SK-N-SH (cell line): ENCODE measurements at regions not wholly inside any gene's neighbourhood (a gene's known extent, or its start where the extent isn't known, plus 50 kb on each side); places are given as distances from the start of the nearest gene placed in this dataset.

Experiments
- CTCF ChIA-PET: fragments of 300-600, 350-600 bp; formaldehyde crosslinking; extraction: SDS; loops from one replicate; lab custom pipeline; 2021; lab: Yijun Ruan, JAX
- POLR2A ChIA-PET: fragments of 350-600 bp; sonication (Branson Sonifier 250); formaldehyde crosslinking; extraction: SDS; loops from one replicate; lab custom pipeline; 2020; ENCODE audit warnings: antibody characterized with exemption, inconsistent platforms; lab: Yijun Ruan, JAX
- DNase-seq: peaks from one replicate; pipeline ENCODE4 v3.0.0; 2012
- H2AFZ ChIP-seq: fragments of 200-600 bp; sonication (generic); 2 replicates; pipeline ENCODE4 v1.8.1; 2016; ENCODE audit warnings: antibody characterized with exemption, mild to moderate bottlenecking, low read depth
- H3F3A ChIP-seq: fragments of 200-600 bp; sonication (generic); replicated peaks from 2 replicates; pipeline ENCODE3; 2016; ENCODE audit warnings: antibody characterized with exemption, mild to moderate bottlenecking; ENCODE audit not compliant: insufficient read depth
- H3K27ac ChIP-seq, 2 experiments: fragments of 200-500 bp in 1 of 2; fragments of 200-600 bp in 1 of 2; sonication (Bioruptor generic) in 1 of 2; sonication (generic), shearing (Covaris generic) in 1 of 2; 2 replicates each; pipeline versions ENCODE4 v1.5.1 to v1.6.1; 2014 to 2016; ENCODE audit warnings: low read depth in 2 of 2, inconsistent platforms in 1 of 2, low read length in 1 of 2, mild to moderate bottlenecking in 1 of 2, mixed read lengths in 1 of 2
- H3K27me3 ChIP-seq: fragments of 200-600 bp; sonication (generic), shearing (Covaris generic); 2 replicates; pipeline ENCODE4 v1.6.1; 2016; ENCODE audit warnings: mixed run types; ENCODE audit not compliant: insufficient read depth
- H3K36me3 ChIP-seq, 2 experiments: fragments of 200-500 bp in 1 of 2; fragments of 200-600 bp in 1 of 2; sonication (Bioruptor generic) in 1 of 2; sonication (generic) in 1 of 2; replicated peaks in 1 of 2; 2 replicates each; pipeline versions ENCODE3 to v1.5.1; 2014 to 2016; ENCODE audit warnings: low read length in 1 of 2, mild to moderate bottlenecking in 1 of 2; ENCODE audit not compliant: insufficient read depth in 2 of 2, control insufficient read depth in 1 of 2
- H3K4me1 ChIP-seq, 2 experiments: fragments of 200-500 bp in 1 of 2; fragments of 200-600 bp in 1 of 2; sonication (Bioruptor generic) in 1 of 2; sonication (generic), shearing (Covaris generic) in 1 of 2; 2 replicates each; pipeline versions ENCODE4 v1.5.1 to v1.6.1; 2014 to 2016; ENCODE audit warnings: low read depth in 1 of 2, low read length in 1 of 2, mixed run types in 1 of 2; ENCODE audit not compliant: insufficient read depth in 2 of 2, control insufficient read depth in 1 of 2
- H3K4me2 ChIP-seq: fragments of 200-600 bp; sonication (generic), shearing (Covaris generic); 2 replicates; pipeline ENCODE4 v1.6.1; 2017; ENCODE audit warnings: mixed run types
- H3K4me3 ChIP-seq, 2 experiments: fragments of 200-500 bp in 1 of 2; fragments of 200-600 bp in 1 of 2; sonication (Bioruptor generic) in 1 of 2; sonication (generic), shearing (Covaris generic) in 1 of 2; 2 replicates each; pipeline versions ENCODE4 v1.5.1 to v1.8.1; 2014 to 2016; ENCODE audit warnings: low read depth in 2 of 2, inconsistent platforms in 1 of 2, low read length in 1 of 2, mild to moderate bottlenecking in 1 of 2, mixed read lengths in 1 of 2, moderate library complexity in 1 of 2
- H3K79me2 ChIP-seq: fragments of 200-600 bp; sonication (generic); 2 replicates; pipeline ENCODE4 v1.8.1; 2017; ENCODE audit warnings: mild to moderate bottlenecking; ENCODE audit not compliant: insufficient read depth
- H3K9ac ChIP-seq: fragments of 200-600 bp; sonication (generic); 2 replicates; pipeline ENCODE4 v1.6.1; 2017; ENCODE audit warnings: mixed run types
- H3K9me2 ChIP-seq: fragments of 200-600 bp; sonication (generic); 2 replicates; pipeline ENCODE4 v1.6.1; 2017; ENCODE audit warnings: mixed run types
- H3K9me3 ChIP-seq: fragments of 200-600 bp; sonication (generic); 2 replicates; pipeline ENCODE4 v1.6.1; 2017; ENCODE audit warnings: mixed run types, mild to moderate bottlenecking, moderate library complexity
- H4K20me1 ChIP-seq: fragments of 200-600 bp; sonication (generic); 2 replicates; pipeline ENCODE4 v1.6.1; 2017; ENCODE audit warnings: mild to moderate bottlenecking, mixed run types; ENCODE audit not compliant: insufficient read depth
- CHD2 ChIP-seq: fragments of 150-350 bp; IDR thresholded peaks from 2 replicates; pipeline ENCODE4 v1.6.1; 2018; ENCODE audit warnings: low read length; ENCODE audit not compliant: partially characterized antibody
- EP300 ChIP-seq, 2 experiments: IDR thresholded peaks; 2 replicates each; pipeline versions ENCODE4 v1.4.0 to v1.6.1; 2012; ENCODE audit warnings: borderline replicate concordance in 1 of 2, low read depth in 1 of 2, low read length in 1 of 2
- FOSL2 ChIP-seq: IDR thresholded peaks from 2 replicates; pipeline ENCODE4 v1.4.0; 2012; ENCODE audit warnings: low read depth, mild to moderate bottlenecking, moderate library complexity, borderline replicate concordance
- FOXJ3 ChIP-seq: sonication (generic); formaldehyde crosslinking; IDR thresholded peaks from 2 replicates; pipeline ENCODE4 v1.5.1; 2020; ENCODE audit warnings: mild to moderate bottlenecking, missing genetic modification reagents
- FOXM1 ChIP-seq: IDR thresholded peaks from 2 replicates; pipeline ENCODE4 v1.4.0; 2012; ENCODE audit warnings: low read depth, mild to moderate bottlenecking
- GATA2 ChIP-seq: sonication (generic); formaldehyde crosslinking; IDR thresholded peaks from 2 replicates; pipeline ENCODE4 v1.5.0; 2020; ENCODE audit warnings: mild to moderate bottlenecking, missing genetic modification reagents
- MEF2A ChIP-seq: IDR thresholded peaks from 2 replicates; pipeline ENCODE4 v1.4.0; 2012; ENCODE audit warnings: low read depth, borderline replicate concordance
- NFIC ChIP-seq: IDR thresholded peaks from 2 replicates; pipeline ENCODE4 v1.4.0; 2012; ENCODE audit warnings: borderline replicate concordance
- NRF1 ChIP-seq: IDR thresholded peaks from 2 replicates; pipeline ENCODE4 v1.6.1; 2012; ENCODE audit warnings: low read depth, mild to moderate bottlenecking, low read length
- POLR2AphosphoS5 ChIP-seq: IDR thresholded peaks from 2 replicates; pipeline ENCODE4 v1.6.1; 2012; ENCODE audit warnings: low read depth, low read length
- RCOR1 ChIP-seq: fragments of 150-350 bp; IDR thresholded peaks from 2 replicates; pipeline ENCODE4 v1.6.1; 2017; ENCODE audit warnings: antibody characterized with exemption, low read length
- RFX5 ChIP-seq: IDR thresholded peaks from 2 replicates; pipeline ENCODE4 v1.6.1; 2012; ENCODE audit warnings: mild to moderate bottlenecking, improper control_type of control experiment, low read length
- RXRA ChIP-seq: IDR thresholded peaks from 2 replicates; pipeline ENCODE4 v1.4.0; 2012; ENCODE audit warnings: low read depth, mild to moderate bottlenecking, borderline replicate concordance
- SMC3 ChIP-seq: IDR thresholded peaks from 2 replicates; pipeline ENCODE4 v1.6.1; 2012; ENCODE audit warnings: low read depth, low read length, improper control_type of control experiment
- TEAD4 ChIP-seq: IDR thresholded peaks from 2 replicates; pipeline ENCODE4 v1.4.0; 2012; ENCODE audit warnings: mild to moderate bottlenecking, borderline replicate concordance; ENCODE audit not compliant: insufficient read depth
- YY1 ChIP-seq: IDR thresholded peaks from 2 replicates; pipeline ENCODE4 v1.4.0; 2012; ENCODE audit warnings: low read depth, mild to moderate bottlenecking
- WGBS: methylation state at CpG from one replicate; pipeline ENCODE4 v1.1.6; 2017; ENCODE audit warnings: low lambda C conversion rate; 5-methylcytosine and 5-hydroxymethylcytosine counted together
- TF ChIP-seq, protein P1 (sequence below): fragments of 200-600 bp; sonication (generic); IDR thresholded peaks from 2 replicates; pipeline ENCODE4 v1.6.1; 2017; ENCODE audit warnings: antibody characterized with exemption, mild to moderate bottlenecking, moderate library complexity
- TF ChIP-seq, protein P2 (sequence below): fragments of 150-350 bp; IDR thresholded peaks from 2 replicates; pipeline ENCODE4 v1.6.1; 2017; ENCODE audit warnings: antibody characterized with exemption, low read length, low read depth, borderline replicate concordance
- TF ChIP-seq, protein P3 (sequence below): IDR thresholded peaks from 2 replicates; pipeline ENCODE4; 2012

DNA sequence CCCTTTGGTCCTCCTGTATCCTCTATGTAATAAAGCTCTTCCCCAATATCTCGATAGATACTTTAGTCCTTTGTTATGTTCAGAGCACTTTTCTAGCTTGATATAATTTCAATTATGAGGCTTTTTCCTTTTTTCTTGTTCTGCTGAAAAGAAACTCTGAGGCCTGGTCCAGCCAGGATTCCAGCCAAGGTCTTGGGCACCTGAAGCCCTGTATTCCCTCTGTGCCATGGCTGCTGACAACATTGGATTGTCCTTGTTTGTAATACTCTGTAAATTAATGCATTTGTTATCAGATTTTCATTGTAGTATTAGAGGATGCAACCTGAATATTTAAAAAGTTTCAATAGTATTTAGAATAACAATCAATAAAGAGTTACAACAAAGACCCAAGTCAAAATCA is 67.9 kb upstream of the ADAMTS5 start (continued):
- no peak for TF ChIP-seq GATA2 (CRISPR knock-in tag)
- TF ChIP-seq, protein P1, sequence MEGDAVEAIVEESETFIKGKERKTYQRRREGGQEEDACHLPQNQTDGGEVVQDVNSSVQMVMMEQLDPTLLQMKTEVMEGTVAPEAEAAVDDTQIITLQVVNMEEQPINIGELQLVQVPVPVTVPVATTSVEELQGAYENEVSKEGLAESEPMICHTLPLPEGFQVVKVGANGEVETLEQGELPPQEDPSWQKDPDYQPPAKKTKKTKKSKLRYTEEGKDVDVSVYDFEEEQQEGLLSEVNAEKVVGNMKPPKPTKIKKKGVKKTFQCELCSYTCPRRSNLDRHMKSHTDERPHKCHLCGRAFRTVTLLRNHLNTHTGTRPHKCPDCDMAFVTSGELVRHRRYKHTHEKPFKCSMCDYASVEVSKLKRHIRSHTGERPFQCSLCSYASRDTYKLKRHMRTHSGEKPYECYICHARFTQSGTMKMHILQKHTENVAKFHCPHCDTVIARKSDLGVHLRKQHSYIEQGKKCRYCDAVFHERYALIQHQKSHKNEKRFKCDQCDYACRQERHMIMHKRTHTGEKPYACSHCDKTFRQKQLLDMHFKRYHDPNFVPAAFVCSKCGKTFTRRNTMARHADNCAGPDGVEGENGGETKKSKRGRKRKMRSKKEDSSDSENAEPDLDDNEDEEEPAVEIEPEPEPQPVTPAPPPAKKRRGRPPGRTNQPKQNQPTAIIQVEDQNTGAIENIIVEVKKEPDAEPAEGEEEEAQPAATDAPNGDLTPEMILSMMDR, result no peak
- no peak for TF ChIP-seq NRF1
- no peak for TF ChIP-seq EP300 (IDR thresholded peaks at IDR 0.05; ENCODE audit: borderline replicate concordance in 1 of 2, low read depth in 1 of 2, low read length in 1 of 2)
- no peak for TF ChIP-seq CHD2
- TF ChIP-seq MEF2A, result no peak
- TF ChIP-seq TEAD4, result no peak
- TF ChIP-seq SMC3, result no peak
- TF ChIP-seq, protein P2, sequence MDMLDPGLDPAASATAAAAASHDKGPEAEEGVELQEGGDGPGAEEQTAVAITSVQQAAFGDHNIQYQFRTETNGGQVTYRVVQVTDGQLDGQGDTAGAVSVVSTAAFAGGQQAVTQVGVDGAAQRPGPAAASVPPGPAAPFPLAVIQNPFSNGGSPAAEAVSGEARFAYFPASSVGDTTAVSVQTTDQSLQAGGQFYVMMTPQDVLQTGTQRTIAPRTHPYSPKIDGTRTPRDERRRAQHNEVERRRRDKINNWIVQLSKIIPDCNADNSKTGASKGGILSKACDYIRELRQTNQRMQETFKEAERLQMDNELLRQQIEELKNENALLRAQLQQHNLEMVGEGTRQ, result no peak
- no peak for TF ChIP-seq NFIC
- no peak for TF ChIP-seq FOXM1
- TF ChIP-seq FOXJ3 (CRISPR knock-in tag), result no peak
- TF ChIP-seq RXRA, result no peak
- TF ChIP-seq, all 33 proteins: peak for 0

DNA sequence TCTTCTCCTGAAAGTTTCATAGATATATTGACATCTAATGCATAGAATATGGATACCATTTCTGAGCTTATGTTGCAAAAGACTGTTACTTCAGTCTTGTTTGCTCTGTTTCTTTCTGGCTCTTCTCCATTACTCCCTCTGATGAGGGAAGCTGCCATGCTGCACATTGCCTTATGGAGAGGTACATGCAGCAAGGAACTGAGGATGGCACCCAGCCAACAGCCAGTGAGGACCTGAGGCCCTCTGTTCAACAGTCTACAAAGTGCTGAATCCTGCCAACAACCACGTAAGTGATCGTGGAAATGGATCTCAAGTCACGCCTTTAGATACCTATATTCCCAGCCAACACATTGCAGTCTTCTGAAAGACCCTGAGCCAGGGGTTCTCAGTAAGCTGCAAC is 66.6 kb upstream of the ADAMTS5 start:
- no peak overlapping the region for H3K4me2 ChIP-seq
- CTCF ChIA-PET, result no interaction called here
- H3K4me1 ChIP-seq, result no peaks in the 10 kb centered on the region
- H3F3A ChIP-seq, result no peaks in the 10 kb centered on the region
- H3K4me3 ChIP-seq, result no peak overlapping the region
- H3K9me3 ChIP-seq, result no peaks in the 10 kb centered on the region
- TF ChIP-seq FOSL2 (no peak), RFX5 (no peak), FOXJ3 (CRISPR knock-in tag) (no peak), RCOR1 (no peak), CHD2 (no peak), NRF1 (no peak), POLR2AphosphoS5 (no peak), TEAD4 (no peak), YY1 (no peak)
- TF ChIP-seq, protein P1, result no peak
- TF ChIP-seq, protein P3, sequence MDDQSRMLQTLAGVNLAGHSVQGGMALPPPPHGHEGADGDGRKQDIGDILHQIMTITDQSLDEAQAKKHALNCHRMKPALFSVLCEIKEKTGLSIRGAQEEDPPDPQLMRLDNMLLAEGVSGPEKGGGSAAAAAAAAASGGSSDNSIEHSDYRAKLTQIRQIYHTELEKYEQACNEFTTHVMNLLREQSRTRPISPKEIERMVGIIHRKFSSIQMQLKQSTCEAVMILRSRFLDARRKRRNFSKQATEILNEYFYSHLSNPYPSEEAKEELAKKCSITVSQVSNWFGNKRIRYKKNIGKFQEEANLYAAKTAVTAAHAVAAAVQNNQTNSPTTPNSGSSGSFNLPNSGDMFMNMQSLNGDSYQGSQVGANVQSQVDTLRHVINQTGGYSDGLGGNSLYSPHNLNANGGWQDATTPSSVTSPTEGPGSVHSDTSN, result no peak
- TF ChIP-seq, all 33 proteins: peak for 0
- POLR2A ChIA-PET, result no interaction called here
- Histone ChIP-seq H3K27me3 (no peaks in the 10 kb centered on the region), H3K79me2 (no peaks in the 10 kb centered on the region), H3K36me3 (no peaks in the 10 kb centered on the region), H3K27ac (no peak overlapping the region), H3K9me2 (no peaks in the 10 kb centered on the region), H2AFZ (no peak overlapping the region), H4K20me1 (no peaks in the 10 kb centered on the region), H3K9ac (no peak overlapping the region)
- no peak for DNase-seq
- 63% methylated on average over 3 of the region's 3 CpGs for WGBS
